ENCODE measurements at regions not wholly inside any gene's neighbourhood (a gene's known extent, or its start where the extent isn't known, plus 50 kb on each side); places are given as distances from the start of the nearest gene placed in this dataset.

DNA sequence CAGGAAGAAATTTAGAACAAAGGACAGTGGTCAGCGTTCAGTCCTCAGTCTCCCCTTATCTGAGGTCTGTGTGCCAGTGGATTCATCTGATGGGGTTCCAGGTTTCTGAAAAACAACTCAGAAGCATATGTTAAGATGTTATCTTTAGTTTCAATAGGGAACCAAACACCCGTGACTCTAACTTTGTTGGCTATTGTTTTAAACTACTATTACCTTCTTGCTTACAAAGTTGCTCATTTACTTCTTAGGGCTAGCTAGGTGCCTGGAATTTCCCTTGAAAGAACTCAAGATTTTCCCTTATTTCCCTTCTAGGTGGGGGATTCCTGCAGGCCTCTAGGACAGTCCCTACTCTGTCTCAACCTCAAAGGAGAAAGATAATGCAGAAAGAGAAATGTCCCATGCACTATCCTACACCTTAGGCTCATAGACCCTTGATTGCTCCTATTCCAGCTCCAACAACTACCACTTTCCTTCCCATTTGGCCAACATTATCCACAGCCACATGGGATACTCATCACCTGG lies 192.5 kb upstream of the LYZL1 start:
- no peak for DNase-seq

DNA sequence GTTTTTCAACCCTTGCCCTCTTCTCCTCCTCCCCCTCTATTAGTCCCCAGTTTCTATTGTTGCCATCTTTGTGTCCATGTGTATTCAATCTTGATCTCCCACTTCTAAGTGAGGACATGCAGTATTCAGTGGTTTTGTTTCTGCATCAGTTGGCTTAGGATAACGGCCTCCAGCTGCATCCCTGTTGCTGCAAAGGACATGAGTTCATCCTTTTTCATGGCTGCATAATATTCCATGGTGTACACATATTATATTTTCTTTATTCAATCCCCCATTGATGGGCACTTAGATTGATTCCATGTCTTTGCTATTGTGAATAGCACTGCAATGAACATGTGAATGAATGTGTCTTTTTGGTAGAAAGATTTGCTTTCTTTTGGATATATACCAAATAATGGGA lies 190.4 kb upstream of the LYZL1 start:
- DNase-seq, result no peak

DNA sequence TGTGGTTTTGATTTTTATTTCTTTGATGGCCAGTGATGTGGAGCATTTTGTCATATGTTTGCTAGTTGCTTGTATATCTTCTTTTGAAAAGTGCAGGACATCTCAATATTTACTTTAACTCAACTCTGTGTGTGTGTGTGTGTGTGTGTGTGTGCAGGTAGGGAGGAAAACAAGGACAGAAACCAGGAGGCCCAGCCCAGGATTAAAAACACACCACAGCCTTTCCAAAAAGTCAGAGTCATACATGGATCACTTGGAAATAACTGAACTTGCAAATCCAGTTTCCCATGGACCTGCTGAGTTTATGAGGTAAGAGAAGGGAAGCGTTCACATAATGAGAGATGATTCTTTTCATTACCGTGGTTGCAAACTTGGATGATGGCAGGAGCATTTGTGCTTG lies 189.9 kb upstream of the LYZL1 start:
- DNase-seq, result no peak

DNA sequence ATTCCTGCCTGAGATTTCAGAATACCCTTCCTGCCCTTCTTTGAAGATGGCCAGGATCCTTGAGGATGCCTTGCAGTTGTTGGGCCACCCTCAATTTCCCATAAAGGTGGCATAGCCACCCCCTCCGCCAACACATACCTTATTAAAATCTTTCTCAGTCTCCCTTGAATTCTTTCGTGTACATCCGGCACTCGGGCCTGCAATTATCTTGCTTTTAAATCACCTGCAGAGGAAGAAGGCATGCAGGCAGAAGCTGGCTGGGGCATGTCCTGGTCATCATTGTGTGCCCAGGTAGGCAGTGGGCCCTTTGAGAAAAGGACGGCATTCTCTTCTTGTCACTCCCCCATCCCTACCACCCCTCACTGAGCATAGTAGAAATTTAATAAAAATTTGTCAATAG lies 189.5 kb upstream of the LYZL1 start:
- DNase-seq, result no peak

DNA sequence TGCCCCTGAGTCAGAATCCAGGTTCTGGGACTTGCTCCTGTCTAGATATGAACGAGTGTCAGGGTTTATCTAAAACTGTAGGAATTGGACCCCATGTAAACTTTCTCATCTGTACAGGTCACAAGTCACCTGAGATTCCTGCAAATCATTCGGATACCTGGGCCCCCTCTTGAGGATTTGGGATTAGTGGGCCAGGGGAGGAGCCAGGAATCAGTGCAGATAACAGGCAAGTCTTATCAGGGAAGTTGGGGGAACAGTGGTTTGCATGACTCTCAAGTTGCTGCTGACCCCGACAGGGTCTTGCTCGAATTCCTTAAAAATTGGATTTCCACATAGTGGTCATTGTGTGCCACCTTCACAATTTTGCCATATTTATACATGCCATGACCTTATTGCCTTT lies 188.4 kb upstream of the LYZL1 start:
- DNase-seq, result no peak

DNA sequence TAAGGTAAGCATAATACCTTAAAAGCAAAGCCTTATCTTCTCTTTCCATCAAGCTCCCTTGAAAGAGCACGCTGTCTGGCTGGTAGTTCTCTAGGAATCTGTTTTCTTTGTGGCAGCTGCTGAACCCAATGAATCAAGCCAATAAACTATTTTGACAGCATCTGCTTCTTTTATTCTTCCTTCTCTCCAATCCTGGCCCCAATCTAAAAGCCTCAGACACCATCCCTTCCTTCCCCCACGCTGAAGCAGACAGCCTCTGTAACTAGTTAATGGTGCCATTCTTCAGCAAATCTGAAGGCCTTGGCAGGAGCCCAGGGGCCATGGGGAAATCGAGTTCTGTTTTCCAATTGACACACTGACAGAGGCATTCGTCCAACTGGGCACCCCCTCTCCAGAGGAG lies 186.6 kb upstream of the LYZL1 start:
- DNase-seq, result no peak

DNA sequence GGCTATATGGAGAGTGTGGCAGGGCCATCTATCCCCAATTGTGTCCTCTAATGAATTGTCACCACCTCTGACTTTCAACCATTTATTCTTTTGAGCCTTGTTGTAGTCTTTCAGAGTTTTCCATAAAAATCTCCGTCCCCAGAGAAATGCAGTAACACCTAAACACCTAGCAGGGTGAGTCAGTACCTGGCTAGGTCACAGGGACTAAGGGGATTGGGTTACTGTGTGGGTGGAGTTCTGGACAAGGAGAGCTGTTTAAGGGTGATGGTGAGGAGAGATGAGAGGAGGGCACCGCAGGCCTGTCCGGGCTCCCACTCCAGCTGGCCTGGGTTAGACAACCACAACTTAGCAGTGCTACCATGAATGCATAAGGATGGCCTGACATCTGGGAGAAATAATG lies 186.2 kb upstream of the LYZL1 start:
- DNase-seq, result no peak

DNA sequence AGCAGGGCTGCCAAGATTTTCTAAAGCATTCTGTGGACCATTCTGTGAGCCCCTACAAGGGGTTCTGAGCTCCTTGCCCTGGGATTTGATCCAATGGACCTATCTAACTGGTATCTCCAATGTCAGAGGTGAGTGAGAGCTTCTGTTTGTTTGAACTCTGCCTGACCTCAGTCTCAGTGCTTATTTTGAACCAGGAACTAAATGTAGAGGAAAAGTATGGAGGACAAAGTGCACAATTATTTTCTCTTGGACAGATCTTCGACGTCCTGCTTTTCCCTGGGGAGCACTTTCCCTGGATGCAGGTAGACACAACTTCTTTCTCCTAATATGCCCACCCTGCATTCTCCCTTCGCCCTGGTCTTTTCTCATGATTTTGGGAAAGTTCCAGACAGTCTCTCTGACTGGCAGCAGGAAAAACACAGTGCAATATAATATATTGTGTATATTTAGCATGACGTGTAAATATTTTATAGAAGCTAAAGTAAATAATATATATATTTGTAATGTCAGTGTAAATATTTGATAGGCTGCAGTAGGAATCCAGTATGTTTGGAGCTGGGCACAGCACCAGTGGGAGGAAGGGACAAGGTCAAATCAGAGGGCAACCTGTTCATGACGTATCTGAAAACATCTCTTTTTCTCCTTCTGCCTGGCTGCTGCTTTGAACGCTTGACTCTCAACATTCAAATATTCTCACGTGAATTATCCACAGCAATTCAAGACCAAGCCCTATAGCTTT lies 184.0 kb upstream of the LYZL1 start:
- no peak for DNase-seq

DNA sequence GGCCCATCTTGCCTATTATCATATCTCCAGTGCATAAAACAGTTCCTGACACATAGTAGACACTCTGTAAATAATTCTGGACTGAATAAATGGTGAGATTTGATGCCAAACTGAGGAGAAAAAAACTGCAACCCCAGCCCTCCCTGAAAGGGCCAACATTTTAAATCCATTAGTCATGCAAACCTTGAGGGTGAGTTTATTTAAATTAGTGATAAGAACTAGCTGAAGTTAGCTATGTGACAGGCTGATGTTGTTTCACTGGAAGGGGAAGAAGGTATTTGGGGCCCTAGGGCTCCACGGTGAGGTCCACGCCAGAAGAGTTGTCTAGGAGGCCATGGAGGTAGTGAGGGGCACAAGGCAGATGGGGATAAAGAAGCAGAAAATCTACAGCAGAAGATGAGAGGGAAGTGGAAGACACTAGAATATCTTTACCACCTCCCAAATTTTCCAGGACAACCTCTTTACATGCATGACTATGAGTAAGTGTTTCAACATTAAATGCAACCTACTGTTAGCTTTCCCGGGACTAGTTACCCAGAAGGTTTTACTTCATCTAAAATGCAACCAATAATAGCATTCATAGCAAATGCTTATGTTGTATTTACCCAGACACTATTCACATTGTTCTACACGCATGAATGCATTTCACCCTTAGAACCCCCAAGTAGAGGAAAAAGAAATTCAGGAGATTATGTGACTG lies 183.2 kb upstream of the LYZL1 start:
- no peak for DNase-seq

DNA sequence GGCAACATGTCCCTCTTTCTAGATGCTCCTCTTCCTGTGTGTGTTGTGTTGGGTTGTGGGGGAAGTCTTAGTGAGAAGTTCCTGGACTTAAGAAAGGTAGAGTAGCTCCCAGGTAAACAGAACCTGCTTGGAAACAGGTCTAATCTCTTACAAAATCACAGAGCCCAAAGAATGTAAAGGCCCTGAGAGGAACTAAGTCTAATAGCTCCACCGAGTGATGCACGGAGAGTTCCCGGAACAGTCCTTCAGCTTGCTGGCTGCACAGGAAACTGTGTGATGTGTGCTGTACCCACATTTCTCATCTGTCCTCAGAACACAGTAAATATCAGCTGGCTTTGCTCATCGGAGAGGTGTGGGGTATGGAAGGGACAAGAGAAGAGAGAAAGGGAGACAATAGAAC lies 182.6 kb upstream of the LYZL1 start:
- no peak for DNase-seq

DNA sequence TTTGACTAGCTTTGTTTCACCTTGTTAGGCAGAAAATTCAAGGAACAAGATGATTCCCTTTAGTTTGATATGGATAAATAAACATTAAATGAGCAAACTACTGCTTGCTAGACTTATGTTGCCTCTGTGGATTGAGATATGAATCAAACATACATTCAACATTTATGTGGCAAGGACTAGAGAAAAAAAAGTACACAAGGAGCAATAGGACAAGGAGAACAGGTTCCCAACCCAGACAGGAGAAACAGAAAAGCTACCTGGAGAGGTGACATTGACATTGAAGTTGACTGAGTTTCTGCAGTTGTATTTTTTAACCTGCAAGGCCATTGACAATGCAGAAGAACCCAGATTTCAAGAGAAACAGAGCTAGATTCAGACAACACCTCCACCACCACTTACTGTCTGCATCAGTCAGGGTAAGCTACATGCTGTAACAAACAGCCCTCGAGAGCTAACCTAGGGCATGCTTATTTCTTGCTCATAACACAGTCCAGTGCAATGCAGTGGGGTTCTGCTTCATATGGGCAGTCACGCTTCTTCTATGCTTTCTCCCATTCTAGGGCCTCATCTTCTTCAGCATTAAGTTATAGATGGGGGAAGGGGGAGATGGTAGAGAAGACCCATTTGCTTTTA lies 180.9 kb upstream of the LYZL1 start:
- DNase-seq, result no peak

DNA sequence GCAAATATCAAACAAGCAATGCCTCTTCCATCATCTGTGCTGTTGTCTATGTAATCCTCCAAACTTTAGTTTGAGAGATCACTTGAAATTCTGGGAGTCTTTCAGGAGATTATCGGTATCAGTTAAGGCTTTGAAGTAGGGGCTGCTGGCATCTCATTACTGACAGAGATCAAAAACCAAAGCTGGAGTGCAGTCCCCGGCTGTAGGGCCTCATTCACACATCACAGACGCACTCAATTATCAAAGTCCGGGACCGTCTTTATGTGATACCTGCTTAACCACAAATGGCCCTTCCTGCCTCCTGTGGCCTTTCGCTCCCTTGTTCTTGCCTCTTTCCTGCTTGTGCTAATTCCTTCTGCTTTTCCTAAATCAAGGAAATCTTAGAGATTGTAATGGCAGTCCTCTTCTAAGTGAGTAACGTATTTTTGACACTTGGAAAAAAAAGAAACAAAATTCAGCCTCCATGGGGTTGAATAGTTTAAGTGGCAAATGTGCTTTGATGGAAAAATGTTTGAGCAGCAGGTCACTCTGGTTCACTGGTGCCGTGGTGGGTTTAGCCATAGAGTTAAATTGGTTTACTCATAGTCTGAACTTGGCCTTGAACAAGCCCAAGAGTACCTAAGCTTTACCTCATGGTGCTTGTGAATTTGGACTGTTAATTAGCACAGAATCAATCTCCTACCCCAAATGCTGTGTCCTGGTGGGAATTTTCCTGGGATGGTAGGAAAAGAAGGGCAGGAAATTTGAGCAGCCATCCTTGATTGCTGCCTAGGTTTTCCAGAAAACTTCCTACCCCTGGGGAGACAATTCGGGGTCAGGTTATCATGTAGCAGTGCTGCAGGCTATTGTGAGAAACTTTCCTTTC lies 178.9 kb upstream of the LYZL1 start:
- DNase-seq, result no peak

DNA sequence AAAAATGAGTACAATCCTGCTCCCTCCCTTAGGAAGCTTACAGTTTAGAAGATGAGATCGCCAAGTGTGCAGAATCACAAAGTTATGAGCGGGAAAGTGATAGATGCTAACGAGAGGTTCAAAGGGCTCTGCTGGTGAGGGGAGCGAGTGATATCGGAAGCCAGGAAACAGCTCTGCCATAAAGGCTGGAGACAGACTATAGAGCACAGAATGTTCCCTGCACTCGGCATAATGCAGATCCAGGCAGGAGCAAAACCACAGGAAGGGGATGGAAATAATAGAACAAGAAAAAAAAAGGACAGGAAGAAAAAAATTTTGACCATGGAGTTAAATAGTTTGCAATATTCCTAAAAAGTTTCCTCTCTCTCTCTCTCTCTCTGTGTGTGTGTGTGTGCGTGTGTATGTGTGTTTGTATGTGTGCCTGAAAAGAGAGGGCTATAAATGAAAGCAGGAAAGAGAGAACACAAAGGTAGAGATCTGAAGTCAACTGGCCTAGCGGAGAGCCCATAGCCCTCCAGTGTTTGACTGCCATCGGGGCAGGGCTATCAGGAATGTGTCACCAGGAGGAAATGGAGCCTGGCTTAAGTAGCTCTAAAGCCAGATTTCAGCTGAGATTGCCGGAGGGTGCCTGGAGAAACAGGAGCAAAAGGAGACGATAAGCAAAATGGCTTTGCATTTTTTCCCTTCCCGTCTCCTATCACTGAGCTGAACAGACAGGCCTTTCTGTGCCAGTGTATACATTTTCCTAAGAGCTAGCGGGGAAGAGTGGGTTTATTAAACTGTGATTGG lies 175.8 kb upstream of the LYZL1 start:
- no peak for DNase-seq

DNA sequence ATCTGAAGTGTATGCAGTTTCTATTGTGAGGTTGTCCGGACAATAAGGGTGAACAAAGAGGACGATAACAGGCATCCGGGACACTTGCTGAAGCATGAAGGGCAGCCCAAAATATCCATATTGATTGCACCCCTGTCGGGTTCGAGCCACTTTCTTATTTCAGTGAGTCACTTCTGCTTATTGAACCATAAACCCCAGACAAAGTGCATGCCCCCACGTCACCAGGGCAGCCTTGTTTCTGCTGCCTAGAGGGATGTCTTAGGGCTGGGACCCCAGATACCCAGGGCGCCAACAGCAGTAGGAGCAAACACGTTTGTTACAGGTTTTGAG lies 175.3 kb upstream of the LYZL1 start:
- no peak for DNase-seq

DNA sequence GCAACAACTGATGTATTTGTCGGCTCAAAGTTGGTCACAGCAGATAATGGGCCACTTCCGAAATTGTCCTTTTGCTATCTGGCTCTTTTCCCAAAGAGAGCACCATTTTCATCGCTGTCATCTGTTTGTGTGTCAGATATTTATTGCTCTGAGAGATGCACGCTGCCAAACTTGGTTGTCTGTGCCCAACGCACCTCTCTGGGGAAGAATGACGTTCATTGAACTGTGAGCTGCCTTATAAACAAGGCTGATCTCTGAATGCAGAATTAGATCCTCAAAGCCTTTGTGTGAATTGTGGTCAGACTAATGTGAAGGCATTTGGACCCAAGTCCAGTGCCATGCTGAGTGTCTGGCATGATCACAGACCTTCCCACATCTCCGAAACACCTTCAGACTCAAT lies 174.7 kb upstream of the LYZL1 start:
- DNase-seq, result no peak

DNA sequence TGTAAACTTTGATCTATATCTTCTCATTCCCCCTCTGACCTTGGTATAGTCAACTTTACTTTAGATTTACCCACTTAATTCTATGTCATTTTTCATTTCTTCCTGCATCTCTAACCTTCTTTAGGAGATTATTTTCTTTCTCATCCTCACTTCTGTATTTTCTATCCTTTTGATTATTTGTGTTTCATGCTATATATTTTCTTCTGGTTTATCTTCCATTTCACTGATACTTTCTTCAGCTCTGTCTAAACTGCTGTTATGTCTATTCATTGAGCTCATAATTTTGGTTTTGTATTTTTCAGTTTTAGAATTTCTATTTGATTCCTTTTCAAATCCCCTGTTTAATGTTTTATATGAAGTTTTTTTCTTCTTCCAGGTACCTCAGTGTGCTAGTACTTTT lies 171.1 kb upstream of the LYZL1 start:
- DNase-seq, result no peak

DNA sequence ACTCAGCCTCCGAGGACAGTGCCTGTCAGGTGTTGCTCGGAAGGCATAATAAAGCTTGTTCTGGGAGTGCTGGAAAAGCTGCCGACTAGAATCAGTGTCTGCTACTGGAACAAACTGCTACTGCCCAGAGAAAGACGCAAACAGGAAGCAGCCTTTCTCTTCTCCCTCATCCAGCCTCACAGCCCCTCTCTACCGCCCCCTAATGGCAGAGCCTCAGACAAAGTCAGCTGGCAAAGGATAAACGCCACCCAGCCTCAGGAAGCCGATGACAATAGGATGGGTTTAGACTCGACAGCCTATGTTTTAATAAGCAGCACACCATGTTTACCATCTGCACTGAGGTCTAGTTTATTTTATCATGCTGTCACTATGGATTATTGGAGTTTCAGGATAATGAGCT lies 169.5 kb upstream of the LYZL1 start:
- DNase-seq, result no peak

DNA sequence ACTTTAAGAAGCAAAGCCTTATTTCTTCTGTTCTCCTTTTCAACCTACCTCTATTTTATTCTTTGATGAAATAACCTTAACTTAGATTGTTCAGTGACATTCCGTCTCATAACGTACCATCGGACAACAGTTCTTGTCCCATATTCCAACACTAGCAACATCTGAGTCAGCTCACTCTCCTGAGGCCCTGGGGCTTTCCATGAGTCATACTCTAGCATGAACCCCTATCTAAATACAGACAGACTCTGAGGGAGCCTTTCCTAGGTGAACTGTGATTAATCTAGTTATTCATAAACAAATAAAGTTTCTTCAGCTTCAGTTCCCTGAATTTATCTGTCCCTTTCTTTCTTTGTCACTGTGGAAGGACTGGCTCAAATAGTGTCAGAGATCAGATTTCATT lies 168.7 kb upstream of the LYZL1 start:
- DNase-seq, result no peak

DNA sequence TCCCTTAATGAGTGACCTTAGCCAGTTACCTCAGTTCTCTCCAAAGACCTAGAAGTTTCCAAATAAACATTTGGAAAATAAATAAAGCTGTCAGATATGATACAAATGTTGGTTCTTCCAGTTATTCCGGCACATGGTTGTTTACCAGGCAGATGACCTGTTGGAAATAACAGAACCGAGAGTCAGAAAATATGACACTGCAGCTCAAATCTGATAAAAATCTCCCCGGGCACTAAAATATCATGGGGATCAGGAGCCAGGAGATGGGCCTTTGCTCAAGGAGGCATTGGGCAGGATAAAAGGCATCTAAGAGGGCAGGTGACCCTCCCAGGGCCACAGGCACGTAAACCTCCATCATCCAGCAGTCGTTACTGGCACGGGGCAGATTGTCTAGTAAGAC lies 164.0 kb upstream of the LYZL1 start:
- no peak for DNase-seq

DNA sequence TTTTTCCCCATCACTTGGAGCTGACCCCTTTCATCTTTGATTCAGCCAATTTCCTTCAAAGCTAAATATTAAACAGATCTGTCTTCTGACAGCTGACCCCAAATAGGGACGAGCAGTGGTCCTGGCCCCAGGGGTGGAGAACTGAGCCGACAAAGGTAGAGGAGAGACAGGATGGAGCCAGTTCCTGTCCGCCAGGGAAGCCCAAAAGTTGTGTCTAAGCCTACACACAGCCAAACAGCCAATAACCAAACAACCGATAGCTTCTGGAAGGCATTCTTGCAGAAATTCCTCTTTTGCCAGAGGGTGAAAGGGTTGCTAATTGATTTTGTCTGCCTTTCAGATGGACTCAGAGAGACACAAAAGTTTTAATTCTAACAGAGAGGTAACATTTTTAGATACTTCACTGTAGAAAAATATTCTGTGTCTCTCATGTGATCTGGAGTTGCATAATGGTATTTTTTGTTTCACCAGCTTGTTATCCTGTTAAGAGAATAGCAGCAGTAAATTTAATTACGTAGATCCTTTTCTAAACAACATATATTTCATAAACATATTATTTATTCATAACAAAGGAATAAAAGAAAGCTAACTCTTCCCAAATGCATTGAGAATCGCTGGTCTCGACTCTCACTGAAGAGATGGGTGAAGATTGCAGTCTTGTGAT lies 161.7 kb upstream of the LYZL1 start:
- no peak for DNase-seq

DNA sequence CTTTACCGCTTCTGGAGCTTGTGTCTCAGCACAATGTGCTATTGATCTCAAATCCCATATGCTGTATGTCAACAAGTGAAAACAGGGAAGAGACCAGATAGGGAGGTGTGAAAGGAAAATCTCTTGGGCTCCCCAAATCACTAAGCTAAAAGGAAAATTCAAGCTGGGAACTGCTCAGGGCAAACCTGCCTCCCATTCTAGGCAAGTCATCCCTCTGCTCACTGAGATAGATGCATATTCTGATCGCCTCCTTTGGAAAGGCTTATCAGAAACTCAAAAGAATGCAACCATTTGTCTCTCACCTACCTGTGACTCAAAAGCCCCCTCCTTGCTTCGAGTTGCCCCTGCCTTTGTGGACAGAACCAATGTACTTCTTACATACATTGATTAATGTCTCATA lies 161.1 kb upstream of the LYZL1 start:
- no peak for DNase-seq

DNA sequence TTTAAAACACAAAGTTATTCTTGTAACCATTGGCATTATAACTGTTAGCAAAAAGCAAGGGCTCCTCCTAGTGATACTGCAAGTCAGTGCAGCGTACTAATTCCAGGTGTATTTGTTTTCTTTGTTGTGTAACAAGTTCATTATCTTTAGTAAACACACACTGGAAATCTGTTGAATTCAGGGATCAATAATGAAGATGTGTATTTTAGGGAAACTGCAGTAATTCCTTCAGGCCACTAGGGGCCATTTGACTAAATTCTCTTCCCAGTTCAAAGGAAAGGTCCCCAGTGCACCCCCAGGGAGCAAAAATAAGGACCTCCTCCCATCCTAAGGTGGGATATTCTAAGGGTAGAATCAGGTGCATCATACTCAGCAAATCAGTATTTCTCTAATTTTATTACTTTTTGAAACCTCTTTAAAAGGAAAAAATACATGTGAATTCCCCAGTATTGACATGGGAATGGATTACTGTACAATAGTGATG lies 158.6 kb upstream of the LYZL1 start:
- DNase-seq, result no peak
